ENCODE measurements at regions not wholly inside any gene's neighbourhood (a gene's known extent, or its start where the extent isn't known, plus 50 kb on each side); places are given as distances from the start of the nearest gene placed in this dataset.

DNA sequence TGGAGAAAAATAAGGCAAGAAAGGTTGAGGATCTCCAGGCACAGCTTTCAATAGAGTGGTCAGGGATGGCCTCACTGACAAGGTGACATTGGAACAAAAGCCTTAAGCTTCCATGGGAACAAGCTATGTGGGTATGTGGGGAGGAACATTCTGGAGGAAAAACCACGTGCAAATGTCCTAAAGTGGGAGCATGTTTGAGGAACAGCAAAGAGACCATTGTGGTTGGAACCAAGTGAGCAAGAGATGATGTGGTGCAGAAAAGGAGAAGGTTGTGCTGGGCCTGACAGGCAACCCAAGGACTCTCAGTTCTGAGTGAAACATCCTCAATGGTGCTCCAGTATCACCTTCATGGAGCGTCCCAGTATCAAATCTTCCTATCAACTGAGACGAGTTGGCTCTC, 184.0 kb downstream of the CAND1 start:
- DNase-seq: no peak
- no peaks in the 10 kb centered on the region for H3K36me3 ChIP-seq (ENCODE audit: control insufficient read depth, insufficient read depth, low read length)
- no peaks in the 10 kb centered on the region for H3K4me1 ChIP-seq (ENCODE audit: control insufficient read depth, insufficient read depth, low read length)
- H3K9me3 ChIP-seq (ENCODE audit: control insufficient read depth, low read depth, low read length): no peaks in the 10 kb centered on the region
- H3K27ac ChIP-seq (ENCODE audit: low read length): no peak overlapping the region
- no peak overlapping the region for H3K4me3 ChIP-seq (ENCODE audit: low read length)
- no peaks in the 10 kb centered on the region for H3K27me3 ChIP-seq (ENCODE audit: control insufficient read depth, insufficient read depth, low read length)
- WGBS (ENCODE audit: insufficient coverage, low lambda C conversion rate): 100% methylated on average over 1 of the region's 3 CpGs

DNA sequence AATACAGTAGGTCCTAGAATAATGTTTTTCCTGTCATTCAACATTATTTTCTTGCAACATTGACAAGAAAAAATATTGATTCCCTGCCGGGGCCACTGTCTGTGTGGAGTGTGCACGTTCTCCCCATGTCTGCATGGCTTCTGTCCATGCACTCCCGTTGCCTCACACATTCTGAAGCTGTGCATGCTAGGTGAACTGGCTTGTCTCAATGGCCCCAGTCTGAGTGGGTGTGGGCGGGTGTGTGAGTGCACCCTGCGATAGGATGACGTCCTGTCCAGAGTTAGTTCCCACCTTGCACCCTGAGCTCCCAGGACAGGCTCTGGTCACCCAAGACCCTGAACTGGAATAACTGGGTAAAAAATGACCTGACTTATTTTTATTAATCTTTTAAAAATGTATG, 186.1 kb downstream of the CAND1 start:
- Histone ChIP-seq H3K27ac (ENCODE audit: low read length) (no peak overlapping the region), H3K27me3 (ENCODE audit: control insufficient read depth, insufficient read depth, low read length) (no peaks in the 10 kb centered on the region), H3K4me1 (ENCODE audit: control insufficient read depth, insufficient read depth, low read length) (no peaks in the 10 kb centered on the region), H3K36me3 (ENCODE audit: control insufficient read depth, insufficient read depth, low read length) (no peaks in the 10 kb centered on the region), H3K4me3 (ENCODE audit: low read length) (no peak overlapping the region), H3K9me3 (ENCODE audit: control insufficient read depth, low read depth, low read length) (no peaks in the 10 kb centered on the region)
- DNase-seq: no peak
- WGBS (ENCODE audit: insufficient coverage, low lambda C conversion rate): no CpG with 5 or more reads among the region's 6 CpGs

DNA sequence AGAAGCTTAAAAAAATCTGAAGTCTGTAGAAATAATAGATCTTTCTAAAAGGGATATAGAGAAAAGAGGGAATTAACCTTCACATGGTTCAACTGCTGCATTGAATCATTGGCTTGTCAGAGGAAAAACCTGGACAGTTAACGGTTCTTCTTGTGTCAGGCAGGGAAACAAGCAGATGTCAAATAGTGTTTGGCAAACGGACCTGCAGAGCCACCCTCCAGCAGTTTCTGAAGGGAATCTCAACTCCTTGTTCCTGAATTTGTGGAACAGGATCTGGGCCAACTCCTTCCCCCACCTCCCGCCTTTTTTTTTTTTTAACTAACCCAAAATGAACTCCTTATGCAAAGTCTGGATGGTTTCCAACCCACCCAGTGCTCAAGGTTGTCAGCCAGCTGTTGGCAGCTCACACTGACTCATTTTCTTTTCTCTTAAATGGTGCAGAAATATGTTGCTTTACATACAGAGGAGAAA, 187.3 kb downstream of the CAND1 start:
- no peaks in the 10 kb centered on the region for H3K4me1 ChIP-seq (ENCODE audit: control insufficient read depth, insufficient read depth, low read length)
- 100% methylated on average over 1 of the region's 3 CpGs for WGBS (ENCODE audit: insufficient coverage, low lambda C conversion rate)
- no peaks in the 10 kb centered on the region for H3K27me3 ChIP-seq (ENCODE audit: control insufficient read depth, insufficient read depth, low read length)
- no peak overlapping the region for H3K27ac ChIP-seq (ENCODE audit: low read length)
- no peaks in the 10 kb centered on the region for H3K9me3 ChIP-seq (ENCODE audit: control insufficient read depth, low read depth, low read length)
- no peak overlapping the region for H3K4me3 ChIP-seq (ENCODE audit: low read length)
- no peaks in the 10 kb centered on the region for H3K36me3 ChIP-seq (ENCODE audit: control insufficient read depth, insufficient read depth, low read length)
- no peak for DNase-seq

DNA sequence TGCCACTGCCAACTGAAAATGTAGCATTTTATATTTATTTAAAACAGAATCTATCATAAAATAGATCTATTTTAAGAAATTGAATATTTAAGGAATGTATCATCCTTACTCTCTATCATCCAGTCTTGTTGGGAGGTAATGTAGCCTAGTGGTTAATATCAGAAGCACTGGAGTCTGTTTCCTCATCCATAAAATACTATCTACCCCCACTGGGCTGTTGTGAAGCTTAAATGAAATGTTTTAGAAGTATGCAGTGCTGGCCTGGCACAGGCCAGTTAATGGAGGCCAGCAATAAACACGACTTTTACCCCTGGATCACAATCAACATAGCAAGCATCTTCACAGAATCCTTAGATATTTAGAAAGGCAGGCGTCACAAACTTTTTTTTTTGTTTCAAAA, 188.0 kb downstream of the CAND1 start:
- H3K9me3 ChIP-seq (ENCODE audit: control insufficient read depth, low read depth, low read length): no peaks in the 10 kb centered on the region
- no peak overlapping the region for H3K27ac ChIP-seq (ENCODE audit: low read length)
- no peak overlapping the region for H3K4me3 ChIP-seq (ENCODE audit: low read length)
- H3K4me1 ChIP-seq (ENCODE audit: control insufficient read depth, insufficient read depth, low read length): no peaks in the 10 kb centered on the region
- DNase-seq: no peak
- no peaks in the 10 kb centered on the region for H3K27me3 ChIP-seq (ENCODE audit: control insufficient read depth, insufficient read depth, low read length)
- H3K36me3 ChIP-seq (ENCODE audit: control insufficient read depth, insufficient read depth, low read length): no peaks in the 10 kb centered on the region
- no CpG with 5 or more reads among the region's 2 CpGs for WGBS (ENCODE audit: insufficient coverage, low lambda C conversion rate)

DNA sequence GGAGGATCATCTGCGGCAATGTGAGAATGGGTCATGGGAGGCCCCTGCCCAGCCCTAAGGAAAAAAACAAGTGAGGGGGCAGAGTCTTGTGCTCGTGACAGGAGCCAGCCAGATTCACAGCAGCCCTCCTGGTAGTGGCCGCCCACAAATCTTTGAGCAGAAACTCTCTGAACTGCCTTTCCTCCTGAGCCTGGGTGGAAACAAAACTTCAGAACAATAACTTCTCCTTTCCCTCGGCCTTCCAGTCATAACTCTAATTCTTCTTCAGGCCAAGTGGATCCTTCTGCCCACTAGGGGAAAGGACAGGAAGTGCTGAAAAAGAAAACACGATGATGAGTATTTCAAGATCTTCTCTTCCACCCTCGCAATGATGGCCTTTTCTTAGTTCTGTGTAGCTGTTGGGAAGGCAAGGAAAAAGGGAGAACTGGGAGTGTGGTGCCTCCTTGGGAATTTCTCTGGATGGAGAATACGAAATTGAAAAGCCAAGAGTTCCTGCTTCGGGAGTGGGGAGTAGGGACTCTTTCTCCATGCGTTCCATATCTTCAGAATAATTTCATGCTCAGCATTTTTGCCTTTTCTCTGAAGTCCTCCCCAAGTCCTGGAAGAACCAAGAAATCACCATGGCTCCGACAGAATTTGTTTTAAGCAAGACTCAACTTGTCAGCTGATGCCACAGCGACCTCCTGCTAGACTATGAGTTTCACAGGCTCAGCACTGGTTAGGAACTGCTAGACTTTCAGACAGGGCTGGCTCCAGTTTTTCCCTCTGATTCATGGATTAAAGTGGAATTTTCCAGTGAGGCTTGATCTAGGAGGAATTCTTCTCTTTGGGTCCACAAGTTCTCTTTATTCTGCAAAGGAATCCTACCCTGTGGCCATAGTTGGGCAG, 188.9 kb downstream of the CAND1 start:
- H3K4me1 ChIP-seq (ENCODE audit: control insufficient read depth, insufficient read depth, low read length): no peaks in the 10 kb centered on the region
- H3K27me3 ChIP-seq (ENCODE audit: control insufficient read depth, insufficient read depth, low read length): no peaks in the 10 kb centered on the region
- H3K27ac ChIP-seq (ENCODE audit: low read length): no peak overlapping the region
- no peaks in the 10 kb centered on the region for H3K36me3 ChIP-seq (ENCODE audit: control insufficient read depth, insufficient read depth, low read length)
- H3K4me3 ChIP-seq (ENCODE audit: low read length): no peak overlapping the region
- DNase-seq: no peak
- no peaks in the 10 kb centered on the region for H3K9me3 ChIP-seq (ENCODE audit: control insufficient read depth, low read depth, low read length)
- no CpG with 5 or more reads among the region's 11 CpGs for WGBS (ENCODE audit: insufficient coverage, low lambda C conversion rate)

DNA sequence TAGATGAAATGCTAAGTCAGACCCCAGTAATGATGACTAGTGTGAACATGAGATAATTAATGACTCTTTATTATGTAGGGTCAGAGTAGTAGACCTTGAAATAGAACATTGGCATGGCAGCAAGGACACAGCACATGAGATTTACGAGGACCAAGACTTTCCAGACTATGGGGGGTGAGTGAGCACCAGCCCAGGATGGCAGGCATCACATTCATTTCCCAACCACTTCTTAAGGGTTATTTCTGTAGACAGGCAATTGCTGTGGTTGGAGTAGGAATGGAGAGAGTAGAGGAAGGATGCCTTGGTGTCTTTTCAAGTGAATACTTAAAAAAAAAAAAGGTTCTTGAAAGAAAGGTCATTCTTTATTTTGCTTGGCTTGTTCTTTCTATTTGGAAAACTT, 189.4 kb upstream of the DYRK2 start:
- WGBS (ENCODE audit: insufficient coverage, low lambda C conversion rate): no CpG with 5 or more reads among the region's 1 CpG
- H3K27me3 ChIP-seq (ENCODE audit: control insufficient read depth, insufficient read depth, low read length): no peaks in the 10 kb centered on the region
- H3K36me3 ChIP-seq (ENCODE audit: control insufficient read depth, insufficient read depth, low read length): no peaks in the 10 kb centered on the region
- H3K4me3 ChIP-seq (ENCODE audit: low read length): no peak overlapping the region
- no peak for DNase-seq
- H3K27ac ChIP-seq (ENCODE audit: low read length): no peak overlapping the region
- H3K9me3 ChIP-seq (ENCODE audit: control insufficient read depth, low read depth, low read length): no peaks in the 10 kb centered on the region
- H3K4me1 ChIP-seq (ENCODE audit: control insufficient read depth, insufficient read depth, low read length): no peaks in the 10 kb centered on the region

DNA sequence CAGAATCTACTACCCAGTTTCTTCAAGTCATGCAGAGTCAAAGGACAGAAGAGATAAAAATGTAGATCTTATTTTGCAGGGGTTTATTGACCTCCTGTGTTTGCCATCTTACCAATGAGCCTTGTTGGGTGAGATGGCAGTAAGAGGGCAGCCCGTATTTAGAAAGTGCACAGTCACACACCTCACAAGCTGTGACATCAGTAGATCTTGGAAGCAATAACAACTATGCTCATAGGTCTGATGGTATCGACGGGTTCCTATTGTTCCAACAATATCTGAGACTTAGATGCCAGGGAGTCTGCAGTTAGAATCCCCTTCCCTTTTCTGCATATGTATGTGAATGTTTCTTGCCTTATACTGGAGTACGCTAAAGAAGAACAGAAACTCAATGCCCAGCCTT, 189.0 kb upstream of the DYRK2 start:
- H3K27ac ChIP-seq (ENCODE audit: low read length): no peak overlapping the region
- no peaks in the 10 kb centered on the region for H3K36me3 ChIP-seq (ENCODE audit: control insufficient read depth, insufficient read depth, low read length)
- no peak for DNase-seq
- no peaks in the 10 kb centered on the region for H3K27me3 ChIP-seq (ENCODE audit: control insufficient read depth, insufficient read depth, low read length)
- no peaks in the 10 kb centered on the region for H3K9me3 ChIP-seq (ENCODE audit: control insufficient read depth, low read depth, low read length)
- H3K4me1 ChIP-seq (ENCODE audit: control insufficient read depth, insufficient read depth, low read length): no peaks in the 10 kb centered on the region
- 100% methylated on average over 2 of the region's 4 CpGs for WGBS (ENCODE audit: insufficient coverage, low lambda C conversion rate)
- no peak overlapping the region for H3K4me3 ChIP-seq (ENCODE audit: low read length)

DNA sequence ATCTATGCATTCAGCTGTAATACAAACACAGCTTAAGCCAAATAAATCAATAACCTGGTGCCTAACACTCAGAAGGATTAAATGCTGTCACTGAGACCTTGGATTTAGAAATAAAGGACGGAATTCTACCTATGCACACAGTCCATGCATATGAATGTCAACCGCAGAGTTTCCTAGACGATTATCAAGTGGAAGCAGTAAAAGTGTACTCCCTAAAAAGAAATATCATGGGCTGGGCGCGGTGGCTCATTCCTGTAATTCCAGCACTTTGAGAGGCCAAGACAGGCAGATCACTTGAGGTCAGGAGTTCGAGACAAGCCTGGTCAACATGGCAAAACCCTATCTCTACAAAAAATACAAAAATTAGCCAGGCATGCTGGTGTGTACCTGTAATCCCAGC, 188.2 kb upstream of the DYRK2 start:
- DNase-seq: no peak
- no CpG with 5 or more reads among the region's 6 CpGs for WGBS (ENCODE audit: insufficient coverage, low lambda C conversion rate)
- Histone ChIP-seq H3K9me3 (ENCODE audit: control insufficient read depth, low read depth, low read length) (no peaks in the 10 kb centered on the region), H3K36me3 (ENCODE audit: control insufficient read depth, insufficient read depth, low read length) (no peaks in the 10 kb centered on the region), H3K4me3 (ENCODE audit: low read length) (no peak overlapping the region), H3K27ac (ENCODE audit: low read length) (no peak overlapping the region), H3K4me1 (ENCODE audit: control insufficient read depth, insufficient read depth, low read length) (no peaks in the 10 kb centered on the region), H3K27me3 (ENCODE audit: control insufficient read depth, insufficient read depth, low read length) (no peaks in the 10 kb centered on the region)

DNA sequence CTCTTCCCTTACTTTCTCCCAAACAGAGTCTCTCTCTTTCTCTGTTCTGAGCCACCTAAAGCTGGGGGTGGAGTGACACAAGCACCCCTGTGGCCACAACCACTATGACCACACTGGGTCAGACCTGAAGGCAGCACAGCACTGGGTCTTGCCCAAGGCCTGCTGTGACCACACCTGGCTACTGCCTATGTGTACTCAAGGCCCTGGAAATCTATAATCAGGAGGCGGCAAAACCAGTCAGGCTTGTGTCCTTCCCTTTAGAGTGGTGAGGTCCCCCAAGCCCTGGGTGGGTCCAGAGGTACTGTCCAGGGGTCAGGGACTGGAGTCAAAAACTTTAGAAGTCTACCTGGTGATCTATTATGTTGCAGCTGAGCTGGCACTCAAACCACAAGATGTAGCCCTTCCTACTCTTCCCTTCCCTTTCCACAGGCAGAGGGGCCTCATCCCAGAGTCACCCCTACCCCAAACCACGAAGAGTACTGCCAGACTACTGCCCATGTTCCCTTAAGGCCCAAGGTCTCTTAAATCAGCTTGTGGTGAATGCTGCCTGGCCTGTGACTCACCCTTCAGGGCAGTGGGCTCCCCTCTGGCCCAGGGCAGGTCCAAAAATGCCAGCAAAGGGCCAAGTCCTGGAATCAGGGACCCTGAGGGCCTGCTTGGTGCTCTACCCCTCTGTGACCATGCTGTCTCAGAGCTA, 179.8 kb upstream of the DYRK2 start:
- no peaks in the 10 kb centered on the region for H3K4me1 ChIP-seq (ENCODE audit: control insufficient read depth, insufficient read depth, low read length)
- no peak for DNase-seq
- WGBS (ENCODE audit: insufficient coverage, low lambda C conversion rate): no CpG with 5 or more reads among the region's 2 CpGs
- H3K27ac ChIP-seq (ENCODE audit: low read length): no peak overlapping the region
- no peak overlapping the region for H3K4me3 ChIP-seq (ENCODE audit: low read length)
- H3K36me3 ChIP-seq (ENCODE audit: control insufficient read depth, insufficient read depth, low read length): no peaks in the 10 kb centered on the region
- H3K27me3 ChIP-seq (ENCODE audit: control insufficient read depth, insufficient read depth, low read length): no peaks in the 10 kb centered on the region
- peaks cover 4% of the 10 kb centered on the region for H3K9me3 ChIP-seq (ENCODE audit: control insufficient read depth, low read depth, low read length)

DNA sequence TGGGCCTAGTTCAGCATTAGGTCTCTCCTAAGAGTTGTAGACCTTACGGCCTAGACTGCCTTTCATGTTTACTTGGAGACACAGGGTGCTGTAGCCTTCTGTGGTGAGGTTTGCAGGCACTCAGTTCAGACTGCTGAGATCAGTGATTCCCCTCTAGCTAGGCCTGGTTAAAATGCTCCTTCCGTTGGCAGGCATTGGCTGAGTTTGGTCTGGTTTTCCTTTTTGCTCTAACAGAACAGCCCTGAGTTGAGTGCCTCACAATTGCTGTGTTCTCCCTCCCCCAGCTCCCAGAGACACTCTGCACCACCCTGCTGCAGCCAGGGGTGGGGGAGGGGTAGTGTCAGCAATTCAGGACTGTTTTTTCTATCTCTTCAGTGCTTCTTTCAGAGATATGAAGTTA, 178.9 kb upstream of the DYRK2 start:
- no CpG with 5 or more reads among the region's 2 CpGs for WGBS (ENCODE audit: insufficient coverage, low lambda C conversion rate)

More for the DNA sequence above, 178.9 kb upstream of the DYRK2 start:
- Histone ChIP-seq H3K36me3 (ENCODE audit: control insufficient read depth, insufficient read depth, low read length) (no peaks in the 10 kb centered on the region), H3K27me3 (ENCODE audit: control insufficient read depth, insufficient read depth, low read length) (no peaks in the 10 kb centered on the region), H3K4me1 (ENCODE audit: control insufficient read depth, insufficient read depth, low read length) (no peaks in the 10 kb centered on the region), H3K27ac (ENCODE audit: low read length) (no peak overlapping the region), H3K9me3 (ENCODE audit: control insufficient read depth, low read depth, low read length) (peaks cover 4% of the 10 kb centered on the region), H3K4me3 (ENCODE audit: low read length) (no peak overlapping the region)
- no peak for DNase-seq
